Thyroid gland (tissue), 4 donors: ENCODE measurements at regions not wholly inside any gene's neighbourhood (a gene's known extent, or its start where the extent isn't known, plus 50 kb on each side); places are given as distances from the start of the nearest gene placed in this dataset.
"Not testable (repeated sequence)": the region's sequence is repeated elsewhere in the genome, so short reads cannot be mapped to it uniquely, and the experiment has no call there.

ENCODE experiments used
- CTCF ChIP-seq, 6 experiments: fragments of 200-600 bp in 3 of 6; fragments of 450-650 bp in 3 of 6; sonication (generic) in 3 of 6; IDR thresholded peaks; one replicate each; pipeline ENCODE4 v1.5.1; 2016 to 2019; ENCODE audit warnings: antibody characterized with exemption in 6 of 6, mild to moderate bottlenecking in 2 of 6, inconsistent platforms in 1 of 6, moderate library complexity in 1 of 6
- POLR2A ChIP-seq, 2 donors: fragments of 450-650 bp; IDR thresholded peaks; one replicate each; pipeline ENCODE4 v1.6.1; 2017; ENCODE audit warnings: antibody characterized with exemption in 2 of 2, mild to moderate bottlenecking in 2 of 2, moderate library complexity in 1 of 2

DNA sequence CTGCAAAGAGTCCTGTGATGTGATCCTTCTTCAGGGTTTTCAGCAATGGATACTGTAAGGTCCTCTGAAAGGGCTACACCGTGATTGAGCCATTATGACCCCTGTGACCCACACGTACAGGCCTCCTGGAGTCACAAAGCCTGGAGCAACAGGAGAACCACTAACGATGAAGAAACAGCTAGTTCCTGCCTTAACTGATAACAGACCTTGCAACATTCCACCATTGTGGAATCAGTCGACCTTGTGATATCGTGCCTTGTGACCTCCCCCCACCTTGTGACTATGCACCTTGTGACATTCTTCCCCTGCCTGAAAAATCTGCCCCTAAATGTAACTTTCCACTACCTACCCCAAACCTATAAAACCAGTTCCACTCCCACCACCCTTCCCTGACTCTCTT lies 1235.4 kb downstream of the OTOL1 start:
- not testable (repeated sequence) for TF ChIP-seq POLR2A, CTCF (IDR thresholded peaks at IDR 0.05)
